ENCODE measurements at regions not wholly inside any gene's neighbourhood (a gene's known extent, or its start where the extent isn't known, plus 50 kb on each side); places are given as distances from the start of the nearest gene placed in this dataset.
"Not testable (repeated sequence)": the region's sequence is repeated elsewhere in the genome, so short reads cannot be mapped to it uniquely, and the experiment has no call there.

- H3K4me3 ChIP-seq (ENCODE audit: control insufficient read depth, low read depth, low read length): no peak overlapping the region
- TF ChIP-seq, protein P1, sequence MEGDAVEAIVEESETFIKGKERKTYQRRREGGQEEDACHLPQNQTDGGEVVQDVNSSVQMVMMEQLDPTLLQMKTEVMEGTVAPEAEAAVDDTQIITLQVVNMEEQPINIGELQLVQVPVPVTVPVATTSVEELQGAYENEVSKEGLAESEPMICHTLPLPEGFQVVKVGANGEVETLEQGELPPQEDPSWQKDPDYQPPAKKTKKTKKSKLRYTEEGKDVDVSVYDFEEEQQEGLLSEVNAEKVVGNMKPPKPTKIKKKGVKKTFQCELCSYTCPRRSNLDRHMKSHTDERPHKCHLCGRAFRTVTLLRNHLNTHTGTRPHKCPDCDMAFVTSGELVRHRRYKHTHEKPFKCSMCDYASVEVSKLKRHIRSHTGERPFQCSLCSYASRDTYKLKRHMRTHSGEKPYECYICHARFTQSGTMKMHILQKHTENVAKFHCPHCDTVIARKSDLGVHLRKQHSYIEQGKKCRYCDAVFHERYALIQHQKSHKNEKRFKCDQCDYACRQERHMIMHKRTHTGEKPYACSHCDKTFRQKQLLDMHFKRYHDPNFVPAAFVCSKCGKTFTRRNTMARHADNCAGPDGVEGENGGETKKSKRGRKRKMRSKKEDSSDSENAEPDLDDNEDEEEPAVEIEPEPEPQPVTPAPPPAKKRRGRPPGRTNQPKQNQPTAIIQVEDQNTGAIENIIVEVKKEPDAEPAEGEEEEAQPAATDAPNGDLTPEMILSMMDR (IDR thresholded peaks at IDR 0.05; ENCODE audit: control insufficient read depth, insufficient read depth, low read depth, low read length, missing control alignments): no peak
- no peak for DNase-seq (ENCODE audit: low read depth)
Measured at GRCh38 chr9:106218854-106219253, 524.5 kb downstream of the TMEM38B start.

GRCh38 chr9:106220415-106220814 is 526.1 kb downstream of the TMEM38B start:
- DNase-seq (ENCODE audit: low read depth): no peak
- no peak overlapping the region for H3K4me3 ChIP-seq (ENCODE audit: control insufficient read depth, low read depth, low read length)
- TF ChIP-seq, protein P1 (IDR thresholded peaks at IDR 0.05; ENCODE audit: control insufficient read depth, insufficient read depth, low read depth, low read length, missing control alignments): no peak

DNA sequence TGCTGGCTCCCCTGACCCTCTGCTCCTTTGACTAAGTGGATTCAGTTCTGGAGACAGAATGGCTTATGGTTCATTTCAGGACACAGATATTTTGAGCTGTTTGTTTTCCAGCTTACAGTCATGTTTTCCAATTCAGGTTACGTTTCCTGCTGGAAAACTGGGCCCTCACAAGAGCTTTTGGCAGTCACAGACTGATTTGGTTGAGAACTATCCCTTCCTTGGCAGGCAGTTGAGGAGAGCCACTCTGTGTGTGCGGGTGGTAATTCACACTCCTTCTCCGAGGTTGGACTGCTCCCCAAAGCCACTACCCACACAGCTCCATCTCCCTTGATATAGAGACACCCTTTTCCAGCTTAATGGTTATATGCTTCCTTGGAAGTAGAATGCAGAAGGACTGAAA is 534.5 kb downstream of the TMEM38B start:
- H3K4me3 ChIP-seq (ENCODE audit: control insufficient read depth, low read depth, low read length): no peak overlapping the region
- no peak for DNase-seq (ENCODE audit: low read depth)
- TF ChIP-seq, protein P1 (IDR thresholded peaks at IDR 0.05; ENCODE audit: control insufficient read depth, insufficient read depth, low read depth, low read length, missing control alignments): no peak

GRCh38 chr9:106233116-106233515 is 538.8 kb downstream of the TMEM38B start:
- TF ChIP-seq, protein P1 (IDR thresholded peaks at IDR 0.05; ENCODE audit: control insufficient read depth, insufficient read depth, low read depth, low read length, missing control alignments): no peak
- H3K4me3 ChIP-seq (ENCODE audit: control insufficient read depth, low read depth, low read length): no peak overlapping the region
- DNase-seq (ENCODE audit: low read depth): no peak

DNA sequence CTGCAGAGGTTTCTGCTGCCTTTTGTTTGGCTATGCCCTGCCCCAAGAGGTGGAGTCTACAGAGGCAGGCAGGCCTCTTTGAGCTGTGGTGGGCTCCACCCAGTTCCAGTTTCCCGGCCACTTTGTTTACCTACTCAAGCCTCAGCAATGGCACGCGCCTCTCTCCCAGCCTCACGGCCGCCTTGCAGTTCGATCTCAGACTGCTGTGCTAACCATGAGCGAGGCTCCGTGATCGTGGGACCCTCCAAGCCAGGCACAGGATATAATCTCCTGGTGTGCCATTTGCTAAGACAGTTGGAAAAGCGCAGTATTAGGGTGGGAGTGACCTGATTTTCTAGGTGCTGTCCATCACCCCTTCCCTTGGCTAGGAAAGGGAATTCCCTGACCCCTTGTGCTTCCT is 566.6 kb downstream of the TMEM38B start:
- not testable (repeated sequence) for DNase-seq (ENCODE audit: low read depth); H3K4me3 ChIP-seq (ENCODE audit: control insufficient read depth, low read depth, low read length)

DNA sequence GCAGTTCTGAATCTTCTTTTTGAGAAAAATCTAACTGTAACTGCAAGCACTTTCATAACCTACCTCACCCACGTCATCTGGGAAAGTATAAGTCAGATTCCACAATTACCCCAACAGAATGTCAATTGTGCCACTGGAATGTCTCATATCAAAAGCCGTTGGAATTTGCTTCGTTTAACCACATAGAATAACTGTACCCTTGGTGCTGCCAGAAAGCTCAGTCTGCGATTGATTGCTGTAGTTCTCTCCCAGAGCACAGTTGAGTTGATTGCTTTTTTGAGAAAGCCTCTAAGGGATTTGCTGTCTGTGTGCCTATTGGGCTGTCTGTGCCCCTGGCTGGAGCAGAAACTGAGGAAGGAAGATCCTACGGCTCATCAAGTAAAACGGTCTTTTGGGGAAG is 583.6 kb downstream of the TMEM38B start:
- DNase-seq (ENCODE audit: low read depth): no peak
- TF ChIP-seq, protein P1 (IDR thresholded peaks at IDR 0.05; ENCODE audit: control insufficient read depth, insufficient read depth, low read depth, low read length, missing control alignments): no peak

GRCh38 chr9:106283769-106284168 is 579.2 kb upstream of the ZNF462 start:
- DNase-seq (ENCODE audit: low read depth): no peak
- H3K4me3 ChIP-seq (ENCODE audit: control insufficient read depth, low read depth, low read length): no peak overlapping the region
- TF ChIP-seq, protein P1 (IDR thresholded peaks at IDR 0.05; ENCODE audit: control insufficient read depth, insufficient read depth, low read depth, low read length, missing control alignments): no peak

More for the DNA sequence above, 583.6 kb downstream of the TMEM38B start:
- no peak overlapping the region for H3K4me3 ChIP-seq (ENCODE audit: control insufficient read depth, low read depth, low read length)
